Testis (tissue), 2 donors: ENCODE measurements at regions not wholly inside any gene's neighbourhood (a gene's known extent, or its start where the extent isn't known, plus 50 kb on each side); places are given as distances from the start of the nearest gene placed in this dataset.

Source experiments
- CTCF ChIP-seq, 3 experiments: fragments of 450-650 bp in 2 of 3; fragments of 200-600 bp in 1 of 3; sonication (generic) in 1 of 3; IDR thresholded peaks; one replicate each; pipeline ENCODE4 v1.5.1; 2016 to 2019; ENCODE audit warnings: antibody characterized with exemption in 3 of 3, mild to moderate bottlenecking in 2 of 3, moderate library complexity in 1 of 3
- POLR2A ChIP-seq: fragments of 450-650 bp; IDR thresholded peaks from one replicate; pipeline ENCODE4 v1.6.1; 2017; ENCODE audit warnings: antibody characterized with exemption, mild to moderate bottlenecking, moderate library complexity

DNA sequence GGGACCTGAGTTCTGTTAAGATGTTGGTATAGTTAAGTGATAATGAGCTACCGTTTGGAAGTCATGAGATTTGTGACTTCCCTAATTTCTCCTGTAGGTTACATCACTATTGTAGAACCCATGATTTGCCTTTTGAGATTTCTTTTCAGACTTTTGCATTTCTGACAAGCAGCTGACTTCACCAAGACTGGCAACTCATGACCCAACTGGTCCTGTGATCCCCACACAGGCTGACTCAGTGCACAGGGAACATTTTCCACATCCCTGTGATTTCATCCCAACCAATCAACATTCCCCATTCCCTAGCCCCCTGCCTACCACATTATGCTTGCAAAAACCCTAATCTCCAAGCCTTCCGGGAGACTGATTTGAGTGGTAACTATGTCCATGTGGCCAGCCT lies 242.1 kb upstream of the PDZRN3 start:
- TF ChIP-seq POLR2A (no peak), CTCF (IDR thresholded peaks at IDR 0.05) (no peak)
